HL-60/S4 treated with retinoic acid at 250 ng/mL for 4 days and 3 days (cell line): ENCODE measurements at regions not wholly inside any gene's neighbourhood (a gene's known extent, or its start where the extent isn't known, plus 50 kb on each side); places are given as distances from the start of the nearest gene placed in this dataset.
"Not testable (repeated sequence)": the region's sequence is repeated elsewhere in the genome, so short reads cannot be mapped to it uniquely, and the experiment has no call there.

Experiments
- in situ Hi-C: fragments of 300-500 bp; cut with MboI; formaldehyde crosslinking; loops from 2 replicates; pipeline ENCODE4 v1.7.0; 2022; ENCODE audit warnings: low sequenced_read_pairs

DNA sequence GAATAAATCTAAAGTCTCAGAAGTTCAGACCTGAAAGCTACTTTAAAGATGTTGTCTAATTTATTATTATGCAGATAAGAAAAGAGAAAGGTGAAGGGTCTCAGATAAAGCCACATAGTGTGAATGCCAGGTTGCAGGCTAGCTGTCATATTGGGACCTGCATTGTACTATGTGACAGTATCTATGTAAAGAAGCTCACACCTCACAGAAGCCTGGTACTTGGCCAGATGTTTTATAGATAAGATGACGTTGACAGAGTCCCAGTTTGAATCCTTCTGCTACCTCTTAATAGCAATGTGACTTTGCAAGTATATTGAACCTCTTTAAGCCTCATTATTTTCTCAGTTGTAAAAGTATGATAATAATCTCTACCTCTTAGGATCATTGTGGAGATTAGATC, 227.0 kb downstream of the SPRY1 start:
- in situ Hi-C loops: no loop called here

DNA sequence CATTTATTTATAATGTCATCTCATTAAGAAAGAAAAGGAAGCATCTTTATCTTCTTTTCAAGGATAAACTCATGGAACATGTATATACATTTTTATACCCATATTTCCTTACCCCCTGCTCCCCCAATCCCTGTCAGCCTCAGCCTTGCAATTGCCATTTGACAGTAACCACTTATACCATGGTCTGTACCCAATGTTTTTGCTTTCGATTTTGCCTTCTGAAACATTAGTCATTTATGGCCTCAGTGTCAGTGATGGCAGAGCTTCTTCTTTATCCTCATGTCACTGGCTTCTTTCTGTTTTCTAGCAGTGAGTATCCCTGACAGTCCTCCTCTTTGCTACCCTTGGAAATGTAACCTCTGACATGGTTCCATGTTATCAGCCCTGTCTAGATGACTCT, 228.4 kb downstream of the SPRY1 start:
- in situ Hi-C loops: no loop called here

GRCh38 chr4:123628288-123628687, 231.7 kb downstream of the SPRY1 start:
- in situ Hi-C loops: no loop called here

- in situ Hi-C loops: no loop called here
Observed at GRCh38 chr4:123631786-123632692, 235.4 kb downstream of the SPRY1 start.

DNA sequence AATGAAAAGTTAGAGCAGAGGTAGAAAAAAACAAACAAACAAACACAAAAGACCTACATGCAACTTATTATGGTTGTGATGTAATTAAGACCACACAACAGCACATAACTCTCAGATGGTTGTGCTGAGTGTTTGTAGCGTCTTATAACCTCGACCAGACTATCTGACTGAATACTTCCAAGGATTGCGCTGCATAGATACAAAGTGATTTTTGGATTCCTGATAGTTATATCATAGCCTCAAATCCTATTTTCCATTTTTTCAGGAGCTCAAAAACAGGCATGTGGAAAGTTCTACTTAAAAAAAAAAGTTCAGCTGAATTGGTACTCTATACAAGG, 236.1 kb downstream of the SPRY1 start:
- in situ Hi-C loops: no loop called here

DNA sequence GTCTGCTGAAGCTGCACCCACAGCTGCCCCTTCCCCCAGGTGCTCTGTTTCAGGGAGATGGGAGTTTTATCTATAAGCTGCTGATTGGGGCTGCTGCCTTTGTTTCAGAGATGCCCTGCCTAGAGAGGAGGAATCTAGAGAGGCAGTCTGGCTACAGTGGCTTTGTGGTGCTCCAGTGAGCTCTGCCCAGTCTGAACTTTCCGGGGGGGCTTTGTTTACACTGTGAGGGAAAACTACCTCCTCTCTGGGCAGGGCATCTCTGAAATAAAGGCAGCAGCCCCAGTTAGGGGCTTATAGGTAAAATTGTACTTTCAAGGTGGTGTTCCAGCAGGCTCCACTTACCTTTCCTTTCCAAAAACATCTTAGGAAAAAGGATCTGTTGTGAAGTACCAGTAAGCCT, 242.2 kb downstream of the SPRY1 start:
- in situ Hi-C loops: no loop called here

- in situ Hi-C loops: no loop called here
Observed at GRCh38 chr4:123640271-123640670, 243.7 kb downstream of the SPRY1 start.

DNA sequence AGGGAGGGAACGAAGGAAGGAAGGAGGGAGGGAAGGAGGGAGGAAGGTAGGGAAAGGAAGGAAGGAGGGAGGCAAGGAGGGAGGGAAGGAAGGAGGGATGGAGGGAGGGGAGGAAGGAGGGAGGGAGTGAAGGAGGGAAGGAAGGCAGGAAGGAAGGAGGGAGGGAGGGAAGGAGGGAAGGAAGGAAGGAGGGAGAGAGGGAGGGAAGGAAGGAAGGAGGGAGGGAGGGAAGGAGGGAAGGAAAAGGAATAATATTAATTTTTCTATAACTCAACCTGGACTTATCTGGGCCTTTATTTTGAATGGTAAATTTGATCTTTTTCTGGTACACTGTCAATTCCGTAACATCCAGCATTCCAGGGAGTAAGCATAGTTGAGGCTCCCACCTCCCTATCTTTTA, 244.2 kb downstream of the SPRY1 start:
- in situ Hi-C loops: no loop called here

DNA sequence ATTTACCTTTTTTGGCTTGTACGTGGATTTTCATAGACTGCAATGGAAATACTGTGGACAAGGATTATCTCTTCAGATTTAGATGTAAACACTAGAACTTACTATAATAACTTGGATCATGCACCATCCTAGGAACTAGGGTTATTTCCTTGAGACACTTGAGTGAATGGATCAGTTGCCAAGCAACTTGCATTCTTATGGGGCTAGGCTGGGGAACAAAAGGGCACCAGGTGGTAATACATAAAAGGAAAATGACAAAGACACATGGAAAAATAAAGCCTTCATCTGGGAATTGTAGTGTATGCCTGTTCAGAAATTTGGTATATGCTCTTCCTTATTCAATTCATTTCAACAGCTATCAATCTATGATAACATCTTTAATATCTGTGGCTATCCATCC, 247.1 kb downstream of the SPRY1 start:
- in situ Hi-C loops: no loop called here

GRCh38 chr4:123649250-123649644, 252.7 kb downstream of the SPRY1 start:
- in situ Hi-C loops: no loop called here

GRCh38 chr4:123649645-123650391, 253.2 kb downstream of the SPRY1 start:
- in situ Hi-C loops: no loop called here

DNA sequence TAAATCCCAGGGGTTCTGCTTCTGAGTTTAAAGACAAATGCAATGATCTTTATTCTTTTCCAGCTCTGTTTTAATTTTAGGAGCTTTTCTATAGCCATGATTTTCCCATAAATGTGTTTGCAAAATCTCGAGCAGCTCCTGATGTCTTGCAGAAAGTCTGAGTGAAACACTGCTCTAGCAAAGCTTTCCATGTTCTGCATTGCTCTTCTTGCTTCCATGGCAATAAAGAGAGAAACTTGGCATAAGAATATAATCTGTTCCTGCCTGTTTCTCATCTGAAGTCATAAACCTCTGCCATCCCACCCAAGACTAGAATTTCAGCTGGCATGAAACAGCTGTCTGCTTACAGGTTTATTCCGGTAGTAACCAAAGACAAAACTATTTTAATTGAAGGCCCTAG, 254.5 kb downstream of the SPRY1 start:
- in situ Hi-C loops: no loop called here

DNA sequence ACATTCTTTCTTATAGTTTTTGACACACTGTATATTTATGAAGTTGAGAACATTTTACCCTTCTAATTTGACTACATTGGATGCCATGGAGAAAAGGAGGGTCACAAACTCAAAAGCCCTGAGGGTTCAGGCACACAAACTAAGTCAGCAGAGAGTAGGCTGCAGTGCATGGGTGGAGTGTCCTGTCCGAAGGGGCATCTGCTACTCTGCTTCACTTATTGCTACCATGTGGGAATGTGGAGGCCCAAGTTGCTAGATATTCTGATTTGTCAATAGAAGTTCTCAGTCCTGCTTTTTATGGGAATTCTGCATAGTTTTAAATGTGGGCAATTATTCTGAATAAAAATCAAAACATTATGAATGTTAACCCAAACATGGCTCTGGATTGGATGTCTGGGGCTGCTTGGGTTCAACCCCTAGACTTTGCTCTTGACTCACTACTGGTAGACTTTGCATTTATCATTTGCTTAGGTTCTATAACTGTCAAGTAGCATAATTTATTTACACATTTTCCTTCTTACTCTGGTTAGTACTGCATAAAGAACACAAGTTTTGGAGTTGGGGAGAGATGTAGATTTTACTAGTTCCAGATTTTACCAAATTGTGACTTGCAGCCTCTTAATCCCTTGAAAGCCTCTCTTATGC, 255.1 kb downstream of the SPRY1 start:
- in situ Hi-C loops: no loop called here

DNA sequence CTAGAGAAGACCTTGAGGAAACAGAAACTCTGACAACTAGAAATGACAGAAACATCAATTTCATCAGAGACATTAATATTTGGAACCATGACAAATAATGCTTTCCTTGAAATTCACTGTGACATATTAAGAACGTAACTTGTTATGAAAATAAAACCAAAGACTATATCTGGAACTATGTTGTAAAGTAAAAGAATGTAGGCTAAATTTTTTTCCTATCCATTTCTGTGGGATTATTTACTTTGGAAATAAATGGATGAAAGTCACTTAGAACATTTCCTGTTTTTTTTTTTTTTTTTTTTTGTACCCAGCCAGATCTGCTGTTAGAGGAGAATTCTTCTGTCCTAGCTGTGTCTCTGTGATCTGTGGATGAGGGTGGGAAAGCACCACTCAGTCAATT, 255.9 kb downstream of the SPRY1 start:
- in situ Hi-C loops: no loop called here

DNA sequence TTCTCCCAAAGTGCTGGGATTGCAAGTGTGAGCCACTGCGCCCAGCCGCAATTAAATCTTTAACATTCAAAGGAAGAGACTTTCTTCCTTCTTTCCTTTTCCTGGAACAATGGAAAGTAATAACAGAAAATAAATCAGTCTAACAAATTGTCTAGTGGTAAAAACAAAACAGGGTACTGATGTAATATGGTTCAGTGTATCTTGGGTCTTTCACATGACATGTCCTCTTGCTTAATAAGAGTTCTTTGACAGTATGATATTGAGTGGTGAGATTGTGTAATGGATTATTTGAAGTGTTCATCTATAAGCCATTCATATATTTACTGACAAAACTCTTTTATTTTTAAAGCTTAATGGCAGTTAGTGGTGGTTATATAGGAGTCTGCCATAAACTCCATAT, 256.6 kb downstream of the SPRY1 start:
- in situ Hi-C loops: no loop called here

DNA sequence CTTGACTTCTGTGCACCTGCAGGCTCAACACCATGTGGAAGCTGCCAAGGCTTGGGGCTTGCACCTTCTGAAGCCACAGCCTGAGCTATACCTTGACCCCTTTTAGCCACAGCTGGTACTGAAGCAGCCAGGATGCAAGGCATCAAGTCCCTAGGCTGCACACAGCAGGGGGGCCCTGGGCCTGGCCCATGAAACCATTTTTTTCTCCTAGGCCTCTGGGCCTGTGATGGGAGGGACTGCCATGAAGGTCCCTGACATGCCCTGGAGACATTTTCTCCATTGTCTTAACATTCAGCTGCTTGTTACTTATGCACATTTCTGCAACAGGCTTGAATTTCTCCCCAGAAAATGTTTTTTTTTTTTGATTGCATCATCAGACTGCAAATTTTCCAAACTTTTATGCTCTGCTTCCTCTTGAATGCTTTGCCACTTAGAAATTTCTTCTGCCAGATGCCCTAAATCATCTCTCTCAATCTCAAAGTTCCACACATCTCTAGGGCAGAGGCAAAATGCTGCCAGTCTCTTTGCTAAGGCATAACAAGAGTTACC, 260.2 kb downstream of the SPRY1 start:
- in situ Hi-C loops: not testable (repeated sequence)

DNA sequence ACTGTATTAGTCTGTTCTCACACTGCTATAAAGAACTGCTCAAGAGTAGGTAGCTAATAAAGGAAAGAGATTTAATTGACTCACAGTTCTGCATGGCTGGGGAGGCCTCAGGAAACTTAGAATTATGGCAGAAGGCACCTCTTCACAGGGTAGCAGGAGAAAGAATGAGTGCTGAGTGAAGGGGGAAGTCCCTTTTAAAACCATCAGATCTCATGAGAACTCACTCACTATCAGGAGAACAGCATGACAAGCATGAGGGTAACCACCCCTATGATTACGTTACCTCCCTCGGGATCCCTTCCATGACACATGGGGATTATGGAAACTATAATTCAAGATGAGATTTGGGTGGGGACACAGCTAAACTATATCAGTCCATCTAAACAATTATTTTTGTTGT, 261.0 kb downstream of the SPRY1 start:
- in situ Hi-C loops: not testable (repeated sequence)

DNA sequence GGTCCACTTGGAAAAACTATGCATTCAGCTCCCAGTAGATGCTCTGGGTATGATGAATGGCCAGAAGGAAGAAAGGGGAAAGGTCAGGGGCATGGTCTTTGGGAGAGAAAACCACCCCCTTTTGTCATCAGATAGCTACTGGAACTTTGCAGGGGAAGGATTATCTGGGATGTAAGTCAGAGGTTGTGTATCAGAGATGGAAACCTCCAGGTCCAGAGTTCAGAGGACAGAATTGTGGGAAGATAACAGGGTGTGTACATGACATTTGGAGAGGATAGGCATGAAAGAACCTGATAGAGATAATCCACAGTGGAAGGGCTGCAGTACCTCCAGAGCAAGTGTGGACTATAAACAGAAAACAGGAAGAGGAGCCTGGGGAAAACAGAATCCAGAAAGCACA, 262.7 kb downstream of the SPRY1 start:
- in situ Hi-C loops: no loop called here

GRCh38 chr4:123659730-123660129, 263.1 kb downstream of the SPRY1 start:
- in situ Hi-C loops: loop anchor here (10.0 kb wide), 1 partner anchor 275 kb away; no protein-coding TSS in a partner anchor

- in situ Hi-C loops: loop anchor here (10.0 kb wide), 1 partner anchor 276 kb away; no protein-coding TSS in a partner anchor
Observed at GRCh38 chr4:123661080-123661737, 264.6 kb downstream of the SPRY1 start.

DNA sequence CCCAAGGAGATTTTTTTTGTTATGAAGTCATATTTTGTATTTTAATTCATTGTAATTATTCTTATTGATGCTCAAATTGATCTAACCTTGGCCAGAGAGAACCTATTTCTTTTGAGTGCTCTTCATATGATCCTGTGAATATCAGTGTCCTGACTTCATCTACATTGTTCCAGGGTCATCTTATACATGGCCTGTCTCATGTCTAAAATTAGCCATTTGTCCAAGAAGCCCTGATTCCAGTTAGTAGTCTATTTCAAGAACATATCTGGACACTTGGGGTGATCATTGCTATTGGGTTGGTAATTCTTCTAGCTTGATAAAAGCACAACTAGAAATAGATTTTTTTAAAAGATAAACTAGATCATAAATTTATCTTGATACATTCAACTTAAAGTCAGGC, 266.2 kb downstream of the SPRY1 start:
- in situ Hi-C loops: loop anchor here (10.0 kb wide), 1 partner anchor 278 kb away; no protein-coding TSS in a partner anchor
